ENCODE measurements at regions not wholly inside any gene's neighbourhood (a gene's known extent, or its start where the extent isn't known, plus 50 kb on each side); places are given as distances from the start of the nearest gene placed in this dataset.

GRCh38 chr12:24172773-24173066 lies 223.2 kb upstream of the SOX5 start:
- TF ChIP-seq GABPA (IDR thresholded peaks at IDR 0.05; ENCODE audit: low read depth) (no peak), REST (IDR thresholded peaks at IDR 0.05; ENCODE audit: insufficient replicate concordance, low read depth) (no peak), SPI1 (IDR thresholded peaks at IDR 0.05; ENCODE audit: borderline replicate concordance, low read depth) (no peak), POLR2AphosphoS5 (IDR thresholded peaks at IDR 0.05; ENCODE audit: low read depth) (no peak), CTCF (IDR thresholded peaks at IDR 0.05; ENCODE audit: insufficient read depth, low read length) (no peak)
- Histone ChIP-seq H3K27me3 (ENCODE audit: insufficient read depth, poor library complexity, severe bottlenecking) (no peaks in the 10 kb centered on the region), H3K4me3 (replicated peaks; ENCODE audit: insufficient read depth, low read length) (no peak overlapping the region), H3K27ac (replicated peaks) (no peak overlapping the region)
- no peak for DNase-seq (ENCODE audit: low read depth in 1 of 2, low spot score in 1 of 2)

- no peak overlapping the region for H3K27ac ChIP-seq (replicated peaks)
- TF ChIP-seq GABPA (IDR thresholded peaks at IDR 0.05; ENCODE audit: low read depth) (no peak), SPI1 (IDR thresholded peaks at IDR 0.05; ENCODE audit: borderline replicate concordance, low read depth) (no peak)
- no peak for DNase-seq (ENCODE audit: low read depth in 1 of 2, low spot score in 1 of 2)
- H3K27me3 ChIP-seq (ENCODE audit: insufficient read depth, poor library complexity, severe bottlenecking): no peaks in the 10 kb centered on the region
- no peak overlapping the region for H3K4me3 ChIP-seq (replicated peaks; ENCODE audit: insufficient read depth, low read length)
Observed at GRCh38 chr12:24172031-24172772, 222.7 kb upstream of the SOX5 start.

GRCh38 chr12:24155042-24155441 lies 205.6 kb upstream of the SOX5 start:
- Histone ChIP-seq H3K27me3 (ENCODE audit: insufficient read depth, poor library complexity, severe bottlenecking) (no peaks in the 10 kb centered on the region), H3K27ac (replicated peaks) (no peak overlapping the region), H3K4me3 (replicated peaks; ENCODE audit: insufficient read depth, low read length) (no peak overlapping the region)
- DNase-seq (ENCODE audit: low read depth in 1 of 2, low spot score in 1 of 2): no peak
- TF ChIP-seq CTCF (IDR thresholded peaks at IDR 0.05; ENCODE audit: insufficient read depth, low read length): no peak
- no peak for TF ChIP-seq SPI1 (IDR thresholded peaks at IDR 0.05; ENCODE audit: borderline replicate concordance, low read depth)
- TF ChIP-seq REST (IDR thresholded peaks at IDR 0.05; ENCODE audit: insufficient replicate concordance, low read depth): no peak
- no peak for TF ChIP-seq GABPA (IDR thresholded peaks at IDR 0.05; ENCODE audit: low read depth)
- TF ChIP-seq POLR2AphosphoS5 (IDR thresholded peaks at IDR 0.05; ENCODE audit: low read depth): no peak

GRCh38 chr12:24153079-24153478 lies 203.6 kb upstream of the SOX5 start:
- no peak for DNase-seq (ENCODE audit: low read depth in 1 of 2, low spot score in 1 of 2)
- H3K27ac ChIP-seq (replicated peaks): no peak overlapping the region

More at GRCh38 chr12:24153079-24153478, 203.6 kb upstream of the SOX5 start:
- Histone ChIP-seq H3K27me3 (ENCODE audit: insufficient read depth, poor library complexity, severe bottlenecking) (no peaks in the 10 kb centered on the region), H3K4me3 (replicated peaks; ENCODE audit: insufficient read depth, low read length) (no peak overlapping the region)
- TF ChIP-seq GABPA (IDR thresholded peaks at IDR 0.05; ENCODE audit: low read depth) (no peak), POLR2AphosphoS5 (IDR thresholded peaks at IDR 0.05; ENCODE audit: low read depth) (no peak), REST (IDR thresholded peaks at IDR 0.05; ENCODE audit: insufficient replicate concordance, low read depth) (no peak)
